NCI-H1092 treated with DMSO at 0.1 percent for 48 hours (cell line): ENCODE measurements at regions not wholly inside any gene's neighbourhood (a gene's known extent, or its start where the extent isn't known, plus 50 kb on each side); places are given as distances from the start of the nearest gene placed in this dataset.

Source experiments
- DNase-seq: peaks from one replicate; lab custom pipeline; 2025; lab: John Stamatoyannopoulos, UW

- DNase-seq: peak; percentile 21
These were observed 127.1 kb downstream of the TAF11L14 start for GRCh38 chr5:17761326-17761725.

GRCh38 chr5:17763301-17763700, 129.0 kb downstream of the TAF11L14 start:
- DNase-seq: no peak

- DNase-seq: no peak
These were observed 131.8 kb downstream of the TAF11L14 start for GRCh38 chr5:17766031-17766430.

DNA sequence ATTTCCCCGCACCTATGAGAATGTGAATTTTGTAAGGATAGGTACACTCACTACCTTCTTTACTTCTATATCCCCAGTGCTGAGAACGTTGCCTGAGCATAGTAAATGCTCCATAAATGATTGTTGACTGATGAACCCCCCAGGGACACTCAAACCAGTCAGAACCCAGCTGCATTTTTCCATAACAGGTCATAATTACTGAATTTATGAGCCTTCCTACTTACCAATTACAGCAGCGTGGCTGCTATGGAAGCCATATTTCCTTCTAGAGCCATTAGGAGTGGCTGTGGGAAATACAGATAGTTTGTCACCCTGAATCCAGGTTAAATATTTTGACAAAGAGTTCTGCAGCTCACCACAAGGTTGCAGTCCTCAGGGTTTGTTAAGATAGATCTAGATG, 135.0 kb downstream of the TAF11L14 start:
- DNase-seq: no peak

DNA sequence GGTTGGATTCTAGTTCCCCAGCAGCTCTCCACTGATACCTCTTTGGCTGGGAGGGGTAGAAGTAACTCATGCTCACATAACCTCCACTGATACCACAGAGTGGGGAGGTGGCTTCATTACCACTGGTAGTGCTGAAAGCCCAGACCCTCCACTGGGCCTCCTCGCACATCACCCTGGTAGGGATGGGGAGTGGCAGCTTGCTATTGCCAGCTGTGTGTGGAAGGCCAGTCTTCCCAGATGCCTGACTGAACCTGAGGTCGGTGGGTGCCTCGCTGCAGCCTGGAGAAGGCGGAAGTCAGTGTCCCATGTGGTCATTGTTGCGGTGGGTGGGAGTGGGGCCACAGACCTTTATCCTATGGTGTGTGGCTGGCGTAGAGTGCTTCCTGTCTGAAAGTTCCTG, 138.0 kb downstream of the TAF11L14 start:
- DNase-seq: no peak

DNA sequence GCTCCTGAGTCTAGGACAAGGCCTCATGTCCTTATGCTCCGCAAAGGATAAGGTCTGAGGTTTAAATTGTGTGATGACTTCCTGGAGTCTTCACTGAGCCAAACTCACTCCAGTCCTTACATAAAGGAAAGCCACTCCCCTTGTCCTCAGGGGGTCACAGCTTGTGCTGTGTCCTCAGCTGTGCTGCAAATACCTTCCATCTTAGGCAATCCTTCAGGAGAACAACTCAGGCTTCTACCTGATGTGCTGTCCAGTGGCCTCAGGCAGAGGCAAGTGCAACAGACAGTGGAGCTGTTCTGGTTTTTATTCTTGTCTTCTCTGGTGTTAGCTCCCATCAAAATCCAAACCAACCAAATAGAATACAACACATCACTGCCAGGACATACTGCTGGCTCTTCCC, 151.5 kb downstream of the TAF11L14 start:
- DNase-seq: no peak

DNA sequence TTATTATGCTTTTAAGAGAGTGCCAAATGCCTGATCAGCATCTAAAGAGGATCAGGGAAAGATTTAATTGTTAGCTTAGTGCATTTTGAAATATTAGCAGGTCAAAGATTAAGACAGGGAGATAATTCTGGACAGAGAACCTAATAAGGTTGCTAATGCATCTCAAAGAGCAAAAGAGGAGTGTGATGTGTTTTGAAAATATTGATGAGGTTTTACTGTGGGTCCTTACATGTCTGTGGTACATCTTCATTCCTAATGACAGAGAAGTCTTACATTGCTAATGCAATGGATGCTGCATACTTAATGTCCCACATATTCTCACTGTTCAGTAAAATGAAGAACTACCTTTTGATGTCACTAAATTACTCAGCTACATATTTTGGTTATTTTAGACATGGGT, 154.1 kb downstream of the TAF11L14 start:
- DNase-seq: no peak

DNA sequence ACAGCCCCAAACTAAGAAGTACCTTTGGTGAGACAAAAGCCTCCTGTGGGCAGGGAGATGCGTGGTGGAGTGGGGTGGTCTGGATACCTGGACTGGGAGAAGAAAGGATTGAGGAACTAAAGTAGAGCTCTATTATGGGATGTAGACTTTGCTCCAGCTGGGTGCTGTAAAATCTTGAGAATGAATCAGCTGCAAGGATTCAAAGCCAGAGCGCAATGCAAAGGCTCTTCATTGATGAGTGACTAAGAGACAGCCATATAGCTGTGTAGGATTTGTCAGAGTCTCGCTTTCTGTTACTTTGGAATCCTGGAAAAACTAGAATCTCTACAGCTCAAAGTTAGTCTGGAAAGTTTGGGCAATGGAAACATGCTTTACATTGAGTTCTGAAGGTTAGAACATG, 159.9 kb downstream of the TAF11L14 start:
- DNase-seq: no peak

- no peak for DNase-seq
These were observed 160.6 kb downstream of the TAF11L14 start for GRCh38 chr5:17794815-17795214.

DNA sequence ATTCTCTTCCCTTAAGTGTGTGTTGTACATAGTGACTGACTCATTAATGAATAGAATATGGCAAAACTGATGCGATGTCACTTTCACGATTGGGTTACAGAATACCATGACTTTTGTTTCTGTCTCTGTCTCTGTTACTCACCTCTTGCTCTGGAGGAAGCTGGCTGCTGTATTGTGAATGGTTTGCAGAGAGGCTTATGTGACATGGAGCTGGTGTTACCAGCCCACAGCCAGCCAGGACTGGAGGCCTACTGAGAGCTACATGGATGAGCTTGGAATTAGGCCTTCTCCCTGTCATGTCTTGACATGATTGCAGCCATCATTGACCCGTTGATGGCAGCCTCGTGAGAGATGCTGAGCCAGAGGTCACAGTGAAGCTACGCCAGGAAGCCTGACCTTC, 161.9 kb downstream of the TAF11L14 start:
- DNase-seq: no peak

- no peak for DNase-seq
These were observed 162.6 kb downstream of the TAF11L14 start for GRCh38 chr5:17796757-17797396.

DNA sequence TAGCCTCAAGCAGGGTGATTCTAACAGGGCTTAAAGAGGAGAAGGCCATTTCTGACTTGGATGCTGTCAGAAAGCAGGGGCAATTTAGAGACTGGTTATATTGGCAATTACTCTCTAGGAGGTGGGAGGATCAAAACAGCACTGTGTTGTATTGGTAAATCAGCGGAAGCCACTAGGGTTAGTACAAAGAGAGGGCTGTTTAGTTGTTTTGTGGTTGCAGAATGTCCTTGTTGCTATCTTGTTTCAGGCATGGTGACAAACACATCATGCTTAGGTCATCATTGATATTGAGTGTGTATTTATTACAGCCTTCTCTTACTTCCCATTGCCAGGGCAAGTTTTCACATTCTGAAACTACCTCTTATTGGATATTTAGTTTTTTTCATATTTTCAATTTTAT, 165.3 kb downstream of the TAF11L14 start:
- no peak for DNase-seq

DNA sequence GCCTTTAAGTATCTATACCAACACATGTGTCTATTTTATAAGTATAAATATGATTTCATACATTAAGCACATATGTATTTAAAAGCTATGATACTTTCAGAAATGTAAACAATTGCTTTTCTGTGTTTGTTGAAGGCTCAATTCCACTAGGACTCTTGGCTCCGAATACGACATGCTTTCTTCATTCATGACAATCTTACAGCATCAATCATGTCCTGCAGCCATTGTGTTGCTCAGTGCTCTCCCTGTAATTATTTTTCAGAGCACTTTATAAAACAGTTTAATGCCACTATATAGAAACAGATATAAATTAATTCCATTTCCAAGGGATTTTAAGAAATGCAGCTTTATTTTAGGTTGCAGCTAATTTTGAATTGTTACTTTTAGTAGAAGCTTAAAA, 167.3 kb downstream of the TAF11L14 start:
- DNase-seq: no peak

- peak; percentile 51 for DNase-seq
These were observed 168.0 kb downstream of the TAF11L14 start for GRCh38 chr5:17802256-17802655.

DNA sequence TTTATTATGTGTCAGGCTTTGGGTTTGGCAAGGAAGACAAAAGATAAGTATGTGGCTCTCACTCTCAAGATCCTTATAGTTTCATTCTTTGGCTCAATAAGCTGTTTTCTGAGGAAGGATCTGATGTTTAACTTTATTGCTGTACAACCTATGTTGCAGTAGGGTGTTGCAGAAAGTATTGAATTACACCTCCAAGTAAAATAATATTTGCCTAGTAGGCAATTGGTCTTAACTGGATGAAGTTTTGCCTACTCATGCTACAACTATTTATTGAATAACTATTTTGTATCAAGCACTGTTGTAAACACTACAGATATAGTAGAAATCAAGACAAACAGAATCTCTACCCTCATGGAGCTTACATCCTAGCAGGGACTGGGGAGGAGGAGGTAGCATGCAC, 169.7 kb downstream of the TAF11L14 start:
- DNase-seq: no peak

- no peak for DNase-seq
These were observed 171.1 kb downstream of the TAF11L14 start for GRCh38 chr5:17805227-17805825.

GRCh38 chr5:17806818-17807468, 172.7 kb downstream of the TAF11L14 start:
- peak; percentile 4 for DNase-seq

- DNase-seq: peak; percentile 48
These were observed 174.3 kb downstream of the TAF11L14 start for GRCh38 chr5:17808566-17808965.

GRCh38 chr5:17810734-17811133, 176.5 kb downstream of the TAF11L14 start:
- no peak for DNase-seq

- no peak for DNase-seq
These were observed 179.0 kb downstream of the TAF11L14 start for GRCh38 chr5:17813214-17813613.

DNA sequence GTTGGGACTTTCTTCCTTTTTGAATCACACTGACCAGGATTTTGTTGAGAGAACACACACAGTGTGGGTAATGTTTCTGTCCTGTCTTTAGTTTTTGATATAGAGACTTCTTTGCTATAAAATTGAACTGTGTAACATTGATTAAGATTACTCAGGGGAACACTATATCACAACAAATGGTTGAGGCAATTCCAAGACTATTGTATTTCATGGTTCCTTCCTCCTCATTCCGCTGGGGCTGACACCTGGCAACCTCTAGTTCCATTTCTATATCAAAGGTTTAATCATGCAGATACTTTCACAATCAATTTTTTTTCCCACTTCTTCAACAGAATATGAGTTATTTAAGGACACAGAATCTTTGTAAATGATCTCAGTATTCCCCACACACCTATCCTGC, 182.2 kb downstream of the TAF11L14 start:
- DNase-seq: no peak

- DNase-seq: no peak
These were observed 182.7 kb downstream of the TAF11L14 start for GRCh38 chr5:17816944-17817343.

GRCh38 chr5:17817990-17818389, 183.7 kb downstream of the TAF11L14 start:
- DNase-seq: no peak

DNA sequence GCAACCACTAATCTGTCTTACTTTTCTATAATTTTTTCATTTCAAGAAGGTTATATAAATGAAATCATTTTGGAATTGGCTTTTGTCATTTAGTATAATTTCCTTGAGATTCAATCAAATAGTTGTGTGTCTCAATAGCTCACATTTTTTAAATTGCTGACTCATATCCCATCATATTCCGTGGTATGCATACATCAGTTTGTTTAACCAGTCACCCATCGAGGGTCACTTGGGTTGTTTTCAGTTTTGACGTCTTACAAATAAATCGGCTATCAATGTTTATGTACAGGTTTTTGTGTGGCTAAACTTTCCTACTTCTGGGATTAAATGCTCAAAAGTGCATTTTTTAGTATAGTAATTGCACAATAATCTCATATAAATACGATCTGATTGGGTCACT, 185.5 kb downstream of the TAF11L14 start:
- no peak for DNase-seq
